ENCODE measurements at regions not wholly inside any gene's neighbourhood (a gene's known extent, or its start where the extent isn't known, plus 50 kb on each side); places are given as distances from the start of the nearest gene placed in this dataset.
"Not testable (repeated sequence)": the region's sequence is repeated elsewhere in the genome, so short reads cannot be mapped to it uniquely, and the experiment has no call there.

- TF ChIP-seq CTCF, POLR2A (IDR thresholded peaks at IDR 0.05): not testable (repeated sequence)
These were observed 316.1 kb upstream of the SFSWAP start for GRCh38 chr12:131394752-131395151.
